HEK293 (cell line): ENCODE measurements at regions not wholly inside any gene's neighbourhood (a gene's known extent, or its start where the extent isn't known, plus 50 kb on each side); places are given as distances from the start of the nearest gene placed in this dataset.

Source experiments
- KLF8 ChIP-seq: fragments of 450-650 bp; formaldehyde crosslinking; IDR thresholded peaks from 2 replicates; pipeline ENCODE4 v1.5.1; 2016; ENCODE audit warnings: missing biosample characterization, missing genetic modification characterization
- ZNF175 ChIP-seq: fragments of 450-650 bp; formaldehyde crosslinking; IDR thresholded peaks from 2 replicates; pipeline ENCODE4 v1.5.1; 2016; ENCODE audit warnings: missing biosample characterization, missing genetic modification characterization
- ZNF223 ChIP-seq: fragments of 450-650 bp; formaldehyde crosslinking; IDR thresholded peaks from 2 replicates; pipeline ENCODE4 v1.5.1; 2016; ENCODE audit warnings: missing biosample characterization, missing genetic modification characterization
- TF ChIP-seq, protein P1 (sequence below): fragments of 450-650 bp; formaldehyde crosslinking; IDR thresholded peaks from 2 replicates; pipeline ENCODE4 v1.5.1; 2016; ENCODE audit warnings: missing biosample characterization, missing genetic modification characterization, borderline replicate concordance
- TF ChIP-seq, protein P2 (sequence below): fragments of 450-650 bp; formaldehyde crosslinking; IDR thresholded peaks from 2 replicates; pipeline ENCODE4 v1.5.1; 2016; ENCODE audit warnings: missing biosample characterization, missing genetic modification characterization

DNA sequence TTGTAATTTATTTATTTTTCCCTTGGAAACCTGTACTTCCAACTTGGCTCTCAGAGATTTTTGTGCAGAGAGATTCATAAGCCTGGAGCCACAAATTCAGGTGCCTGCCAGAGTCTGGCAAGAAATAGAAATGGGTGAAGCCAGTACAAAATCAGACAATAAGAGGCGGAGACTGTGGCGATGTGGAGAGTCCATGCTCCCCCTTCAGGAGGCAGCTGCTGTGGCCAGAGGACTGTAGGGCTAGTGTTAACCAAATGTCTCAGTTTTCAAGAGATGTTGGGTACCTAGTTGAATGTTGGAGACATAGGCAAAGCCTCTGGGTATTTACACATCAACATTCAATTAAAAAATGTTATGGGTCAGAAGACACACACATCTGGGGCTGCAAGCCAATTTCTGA, 208.6 kb downstream of the PSAT1 start:
- TF ChIP-seq KLF8 (tag by site-specific recombination) (no peak), ZNF175 (no peak), ZNF223 (tag by site-specific recombination) (no peak)
- TF ChIP-seq, protein P1, sequence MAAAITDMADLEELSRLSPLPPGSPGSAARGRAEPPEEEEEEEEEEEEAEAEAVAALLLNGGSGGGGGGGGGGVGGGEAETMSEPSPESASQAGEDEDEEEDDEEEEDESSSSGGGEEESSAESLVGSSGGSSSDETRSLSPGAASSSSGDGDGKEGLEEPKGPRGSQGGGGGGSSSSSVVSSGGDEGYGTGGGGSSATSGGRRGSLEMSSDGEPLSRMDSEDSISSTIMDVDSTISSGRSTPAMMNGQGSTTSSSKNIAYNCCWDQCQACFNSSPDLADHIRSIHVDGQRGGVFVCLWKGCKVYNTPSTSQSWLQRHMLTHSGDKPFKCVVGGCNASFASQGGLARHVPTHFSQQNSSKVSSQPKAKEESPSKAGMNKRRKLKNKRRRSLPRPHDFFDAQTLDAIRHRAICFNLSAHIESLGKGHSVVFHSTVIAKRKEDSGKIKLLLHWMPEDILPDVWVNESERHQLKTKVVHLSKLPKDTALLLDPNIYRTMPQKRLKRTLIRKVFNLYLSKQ (tag by site-specific recombination), result no peak
- TF ChIP-seq, protein P2, sequence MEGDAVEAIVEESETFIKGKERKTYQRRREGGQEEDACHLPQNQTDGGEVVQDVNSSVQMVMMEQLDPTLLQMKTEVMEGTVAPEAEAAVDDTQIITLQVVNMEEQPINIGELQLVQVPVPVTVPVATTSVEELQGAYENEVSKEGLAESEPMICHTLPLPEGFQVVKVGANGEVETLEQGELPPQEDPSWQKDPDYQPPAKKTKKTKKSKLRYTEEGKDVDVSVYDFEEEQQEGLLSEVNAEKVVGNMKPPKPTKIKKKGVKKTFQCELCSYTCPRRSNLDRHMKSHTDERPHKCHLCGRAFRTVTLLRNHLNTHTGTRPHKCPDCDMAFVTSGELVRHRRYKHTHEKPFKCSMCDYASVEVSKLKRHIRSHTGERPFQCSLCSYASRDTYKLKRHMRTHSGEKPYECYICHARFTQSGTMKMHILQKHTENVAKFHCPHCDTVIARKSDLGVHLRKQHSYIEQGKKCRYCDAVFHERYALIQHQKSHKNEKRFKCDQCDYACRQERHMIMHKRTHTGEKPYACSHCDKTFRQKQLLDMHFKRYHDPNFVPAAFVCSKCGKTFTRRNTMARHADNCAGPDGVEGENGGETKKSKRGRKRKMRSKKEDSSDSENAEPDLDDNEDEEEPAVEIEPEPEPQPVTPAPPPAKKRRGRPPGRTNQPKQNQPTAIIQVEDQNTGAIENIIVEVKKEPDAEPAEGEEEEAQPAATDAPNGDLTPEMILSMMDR (tag by site-specific recombination), result no peak
